ENCODE measurements at regions not wholly inside any gene's neighbourhood (a gene's known extent, or its start where the extent isn't known, plus 50 kb on each side); places are given as distances from the start of the nearest gene placed in this dataset.

- H4K8ac ChIP-seq (ENCODE audit: extremely low read depth, insufficient read depth, low read length), result no peak overlapping the region
- ChIA-PET CTCF (ENCODE audit: partially characterized antibody) (interaction anchor here (1.0 to 1.3 kb wide), 2 partner anchors 15 to 264 kb away, joined by 3 read pairs; no protein-coding TSS in a partner anchor), POLR2A (ENCODE audit: partially characterized antibody) (interaction anchor here (1.1 kb wide), 1 partner anchor 258 kb away, joined by 3 read pairs; no protein-coding TSS in a partner anchor)
- FAIRE-seq, result no peak
- H3K14ac ChIP-seq (ENCODE audit: insufficient read length), result no peak overlapping the region
- H2AK5ac ChIP-seq (ENCODE audit: low read depth, low read length), result no peak overlapping the region
- H3K79me2 ChIP-seq (ENCODE audit: control insufficient read depth in 1 of 2, insufficient read depth in 2 of 2, low read length in 2 of 2), result no peaks in the 10 kb centered on the region
- no peak overlapping the region for H4K91ac ChIP-seq (replicated peaks; ENCODE audit: insufficient read length, low read length)
- H3K36me3 ChIP-seq (ENCODE audit: control insufficient read depth in 2 of 4, insufficient read depth in 4 of 4, low read length in 3 of 4), result no peaks in the 10 kb centered on the region
- H3K9me3 ChIP-seq (ENCODE audit: insufficient read depth in 2 of 2, low read depth in 1 of 2, low read length in 1 of 2), result no peaks in the 10 kb centered on the region
- 91% methylated on average over 4 of the region's 4 CpGs; no CpG with 5 or more reads in 1 of the 2 experiments for WGBS, 2 experiments (ENCODE audit: extremely low coverage in 1 of 2, insufficient coverage in 1 of 2, insufficient read length in 1 of 2, insufficient replicate concordance in 2 of 2, low coverage in 1 of 2, low lambda C conversion rate in 2 of 2, missing lambda C conversion rate in 1 of 2)
- no peak overlapping the region for H2BK12ac ChIP-seq (ENCODE audit: low read depth, low read length)
- H3K27me3 ChIP-seq (replicated peaks in 1 of 4; ENCODE audit: control insufficient read depth in 3 of 4, extremely low read depth in 1 of 4, insufficient read depth in 3 of 4, low read length in 3 of 4), result no peaks in the 10 kb centered on the region; a peak in 1 of 7 replicates
- H2BK120ac ChIP-seq (replicated peaks; ENCODE audit: low read depth, low read length), result no peak overlapping the region
- no peak overlapping the region for H3K4ac ChIP-seq (replicated peaks; ENCODE audit: insufficient read length, low read depth, low read length)
- H4K20me1 ChIP-seq (replicated peaks in 1 of 2; ENCODE audit: control insufficient read depth in 1 of 2, insufficient read depth in 2 of 2, low read length in 2 of 2), result no peaks in the 10 kb centered on the region
- no peak overlapping the region for H3K9ac ChIP-seq (replicated peaks in 1 of 4; ENCODE audit: extremely low read depth in 1 of 4, low read depth in 3 of 4, low read length in 3 of 4)
- no peak overlapping the region for H2BK5ac ChIP-seq (ENCODE audit: low read depth, low read length)
- no peak for DNase-seq (ENCODE audit: low read depth in 1 of 2, low spot score in 2 of 2)
- no peak overlapping the region for H3K18ac ChIP-seq (ENCODE audit: extremely low read depth, low read length)
- no peak overlapping the region for H2BK20ac ChIP-seq (ENCODE audit: low read length)
- TF ChIP-seq SP1 (IDR thresholded peaks at IDR 0.05; ENCODE audit: low read depth, low read length), result no peak
- no peak for TF ChIP-seq POLR2AphosphoS5 (IDR thresholded peaks at IDR 0.05; ENCODE audit: low read depth, low read length)
- no peaks in the 10 kb centered on the region for H3K79me1 ChIP-seq (ENCODE audit: low read depth, low read length)
- no peak overlapping the region for H2AFZ ChIP-seq (ENCODE audit: low read length)
- H3K23ac ChIP-seq (ENCODE audit: insufficient read length), result no peak overlapping the region
- H3K23me2 ChIP-seq (ENCODE audit: low read depth, low read length), result no peaks in the 10 kb centered on the region; the same call in none of the 2 replicates
- no peak overlapping the region for H4K5ac ChIP-seq (ENCODE audit: insufficient read length, low read depth, low read length)
- peaks cover under 1 to 10% (median 7%) of the 10 kb centered on the region in 4 experiments; a peak in 4 of 7 replicates for H3K4me1 ChIP-seq (replicated peaks in 1 of 4; ENCODE audit: control insufficient read depth in 3 of 4, insufficient read depth in 4 of 4, low read length in 3 of 4)
- H3K27ac ChIP-seq (ENCODE audit: low read depth, low read length), result no peak overlapping the region
- H3K4me2 ChIP-seq (ENCODE audit: insufficient read depth in 1 of 2, low read depth in 2 of 2, low read length in 2 of 2), result no peak overlapping the region
- H2BK15ac ChIP-seq (ENCODE audit: low read length), result no peak overlapping the region
- H3K4me3 ChIP-seq (ENCODE audit: extremely low read depth in 1 of 4, insufficient read depth in 2 of 4, low read depth in 3 of 4, low read length in 4 of 4), result no peak overlapping the region
- H3K56ac ChIP-seq (replicated peaks; ENCODE audit: insufficient read length, low read depth, low read length), result no peak overlapping the region
Observed at GRCh38 chr5:124549891-124550436, 196.5 kb downstream of the ZNF608 start.

Measured in H1 (cell line).